ENCODE measurements at regions not wholly inside any gene's neighbourhood (a gene's known extent, or its start where the extent isn't known, plus 50 kb on each side); places are given as distances from the start of the nearest gene placed in this dataset.

DNA sequence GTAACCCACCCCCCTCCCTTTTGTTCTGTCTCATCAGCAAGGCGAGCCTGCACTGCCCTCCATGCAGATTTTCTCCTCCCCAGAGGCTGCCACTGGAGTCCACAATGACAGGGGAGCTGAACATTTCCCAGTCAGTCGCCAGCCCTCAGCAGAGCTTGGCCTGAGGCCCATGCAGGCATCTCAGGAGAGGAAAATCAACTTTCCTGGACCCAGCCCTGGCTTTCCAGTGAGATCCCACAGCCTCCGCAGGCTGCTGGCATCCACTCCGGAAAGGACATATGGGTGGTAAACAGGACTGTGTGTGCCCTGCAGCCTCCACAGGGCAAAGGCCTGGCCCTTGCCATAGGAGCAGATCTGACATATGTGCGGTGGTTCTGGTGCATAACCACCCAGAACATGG is 253.8 kb downstream of the TNS1 start:
- no peak for DNase-seq

DNA sequence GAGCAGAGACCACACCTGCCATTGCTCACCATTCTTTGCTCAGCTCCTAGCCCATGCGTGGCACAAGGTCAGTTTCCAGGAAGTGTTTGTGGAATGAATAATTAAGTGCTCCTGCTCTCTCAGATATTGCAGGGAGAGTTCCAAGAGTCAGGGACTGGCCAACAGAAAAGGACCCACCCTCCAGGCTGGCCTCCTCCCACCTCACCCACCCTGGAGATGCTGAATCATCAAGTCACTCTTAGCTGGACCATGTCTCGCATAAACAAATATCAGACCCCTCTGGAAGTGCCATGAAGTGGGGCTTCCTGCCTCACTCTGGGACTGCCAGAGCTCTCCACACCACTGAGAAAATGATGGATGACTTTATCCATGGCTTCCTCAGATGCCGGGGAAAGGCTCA is 256.0 kb downstream of the TNS1 start:
- no peak for DNase-seq

DNA sequence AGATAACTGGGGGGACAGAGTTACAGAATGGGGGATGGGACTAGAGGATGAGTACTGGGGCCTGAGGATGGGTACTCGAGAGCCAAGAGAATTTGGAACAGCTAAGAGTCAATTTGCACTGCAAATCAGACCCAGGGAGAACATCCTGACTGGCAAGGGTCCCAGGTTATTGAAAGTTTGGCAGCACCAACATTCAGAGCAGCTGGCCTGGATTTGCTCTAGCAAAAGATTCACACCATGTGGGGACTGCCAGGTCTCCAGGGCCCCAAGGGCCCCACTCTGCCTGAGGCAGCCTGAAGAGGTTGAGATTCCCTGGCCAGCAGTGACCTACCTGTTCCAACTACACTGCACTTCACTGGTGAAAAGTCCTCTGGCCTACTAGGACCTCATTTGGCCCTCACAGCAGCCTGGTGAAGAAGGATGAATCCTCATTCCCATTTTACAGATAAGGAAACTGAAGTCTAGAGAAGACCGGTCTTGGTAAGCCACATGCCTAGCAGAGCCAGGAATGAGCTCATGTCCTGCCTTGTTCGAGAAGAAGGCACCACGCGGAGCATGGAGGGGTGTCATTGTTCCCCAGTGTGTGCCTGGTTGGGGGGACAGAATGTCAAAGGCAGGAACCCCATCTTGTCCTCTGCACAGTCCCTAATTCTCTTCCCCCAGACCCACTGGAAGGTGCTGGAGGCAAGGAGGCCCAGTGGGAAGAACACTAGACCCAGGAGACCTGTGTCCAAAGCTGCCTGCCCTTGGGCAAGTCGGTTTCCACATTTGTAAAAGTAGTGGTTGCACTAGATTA is 258.6 kb downstream of the TNS1 start:
- no peak for DNase-seq

DNA sequence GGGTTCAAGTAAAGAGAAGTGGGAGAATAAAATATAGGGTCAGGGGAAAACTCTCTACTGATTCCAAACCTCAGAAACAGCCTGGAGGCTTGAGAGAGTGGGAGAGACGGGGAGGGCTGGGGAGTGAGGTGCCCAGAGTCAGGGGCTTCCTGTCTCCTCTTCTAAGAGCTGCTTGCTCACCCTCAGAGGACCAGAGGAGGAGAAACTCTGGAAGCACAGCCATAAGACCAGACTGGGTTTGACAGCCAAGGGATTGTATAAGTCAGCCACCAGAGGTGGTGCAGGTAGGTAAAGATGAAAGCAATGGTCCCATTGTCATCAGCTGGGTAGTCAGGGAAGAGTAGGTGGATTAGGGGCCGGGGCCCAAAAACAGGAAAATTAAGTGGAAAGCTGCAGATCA is 259.4 kb downstream of the TNS1 start:
- no peak for DNase-seq

DNA sequence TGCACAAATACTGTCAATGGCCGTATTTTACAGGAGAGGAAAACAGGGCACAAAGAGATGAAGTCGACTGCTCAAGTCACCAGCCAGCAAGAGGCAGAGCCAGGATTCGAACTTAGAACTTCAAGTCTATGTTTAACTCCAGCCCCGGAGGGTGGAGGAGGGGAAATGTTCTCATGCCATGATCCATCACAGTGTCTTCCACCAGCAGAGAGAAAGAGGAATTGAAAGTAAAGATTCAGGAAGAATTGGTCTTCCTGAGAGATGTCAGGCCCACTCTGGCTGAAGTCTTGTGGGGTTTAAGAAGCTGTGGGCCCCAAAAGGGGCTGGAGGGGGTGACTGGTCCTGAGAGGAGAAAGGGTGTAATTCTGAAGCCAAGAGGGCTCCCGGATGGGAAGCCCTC is 260.0 kb downstream of the TNS1 start:
- peak; percentile 66 to 90 (median 86) for DNase-seq

DNA sequence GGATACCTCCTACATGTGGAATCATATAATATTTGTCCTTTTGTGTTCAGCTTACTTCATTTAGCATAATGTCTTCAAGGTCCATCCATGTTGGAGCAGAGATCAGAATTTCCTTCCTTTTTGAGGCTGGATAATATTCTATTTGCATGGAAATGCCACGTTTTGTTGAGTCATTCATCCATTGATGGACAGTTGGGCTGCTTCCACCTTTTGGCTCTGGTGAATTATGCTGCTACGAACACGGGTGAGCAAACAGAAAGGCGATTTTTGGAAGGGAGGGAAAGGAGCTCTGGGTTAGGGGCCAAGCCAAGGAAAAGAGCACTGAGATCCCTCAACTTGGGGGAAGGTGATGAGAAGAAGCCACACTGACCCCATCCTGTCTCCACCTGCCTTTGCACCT is 260.5 kb downstream of the TNS1 start:
- no peak for DNase-seq

DNA sequence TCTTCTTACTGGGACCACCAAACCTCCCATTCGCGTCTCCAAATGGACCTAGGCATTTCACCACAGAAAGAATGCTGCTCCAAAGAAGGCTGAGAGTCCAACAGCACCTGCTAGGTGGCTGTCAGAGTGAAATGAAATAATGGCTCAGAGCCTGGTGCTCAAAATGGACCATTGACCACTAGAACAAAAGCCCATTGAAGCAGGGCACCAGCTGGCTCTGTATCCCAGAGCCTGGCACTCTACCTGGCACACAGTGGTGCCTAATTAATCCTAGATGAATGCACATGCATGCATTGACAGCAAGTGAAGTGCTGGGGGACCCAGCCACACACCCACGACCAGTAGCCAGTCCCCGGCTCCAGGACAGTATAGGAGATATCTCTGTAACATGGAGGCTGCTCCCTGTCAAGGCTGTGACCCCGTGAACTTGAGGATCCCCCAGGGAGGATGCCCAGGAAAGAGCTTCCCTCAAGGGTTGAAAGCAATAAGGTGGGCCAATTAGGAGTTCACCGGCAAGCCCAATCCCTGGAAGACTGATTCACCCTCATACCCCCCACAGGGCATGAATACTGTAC is 261.3 kb downstream of the TNS1 start:
- no peak for DNase-seq

DNA sequence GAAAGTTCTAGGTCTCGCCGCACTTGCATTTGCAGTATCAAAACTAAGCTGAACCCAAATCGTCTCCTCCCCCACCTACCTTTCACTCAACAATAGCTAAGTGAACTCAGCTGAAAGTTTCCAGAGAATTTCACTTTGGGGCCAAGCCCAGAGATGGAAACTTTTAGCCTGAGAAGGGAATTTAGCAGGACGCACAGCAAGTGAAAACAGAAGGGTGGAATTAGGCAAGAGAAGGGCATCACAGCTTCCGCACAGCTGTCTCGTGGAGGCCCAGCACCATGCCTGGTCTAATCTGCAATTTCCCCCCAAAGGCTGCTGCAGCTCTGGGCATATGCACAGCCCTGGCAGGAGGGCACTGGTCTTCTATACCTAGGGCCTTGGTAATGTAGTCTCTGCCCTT is 262.0 kb downstream of the TNS1 start:
- DNase-seq = peak in 3 of 4 experiments; percentile 28 to 44 (median 41)

DNA sequence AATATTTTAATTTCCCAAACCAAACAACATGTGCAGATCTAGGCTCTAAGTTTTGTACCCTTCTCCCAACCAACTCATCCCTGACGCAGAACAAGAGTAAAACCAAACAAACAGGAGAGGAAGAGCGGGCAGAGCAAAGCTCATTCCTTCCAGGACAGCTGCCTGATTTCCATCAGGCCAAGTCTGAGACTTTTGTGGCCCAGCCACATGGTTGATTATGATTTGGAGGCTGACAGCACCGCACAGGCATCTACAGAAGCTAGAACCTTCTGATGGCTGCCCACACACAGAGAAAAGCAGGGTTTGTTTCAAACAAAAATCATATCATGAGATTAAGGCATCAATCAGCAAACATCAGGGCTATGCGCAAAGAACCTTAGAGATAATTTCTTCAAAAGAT is 262.6 kb downstream of the TNS1 start:
- no peak for DNase-seq

DNA sequence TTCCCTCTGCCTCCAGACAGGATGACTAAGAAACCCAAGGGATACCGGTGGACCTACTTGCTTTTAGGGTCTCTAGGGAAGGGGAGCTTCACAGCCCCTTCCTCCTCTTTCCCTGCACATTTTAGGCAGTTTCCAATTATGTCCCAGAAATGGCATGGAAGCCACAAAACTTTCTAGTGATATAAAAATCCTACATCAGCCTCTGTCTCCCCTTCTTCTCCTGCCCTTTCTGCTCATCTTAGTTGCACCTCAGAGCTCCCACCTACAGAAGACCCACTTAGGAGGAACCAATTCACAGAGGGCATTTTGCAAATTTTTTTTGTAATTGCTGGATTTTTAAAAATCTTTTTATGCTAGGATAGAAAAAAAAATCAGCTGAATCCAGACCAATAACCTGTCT is 263.1 kb downstream of the TNS1 start:
- DNase-seq = no peak

DNA sequence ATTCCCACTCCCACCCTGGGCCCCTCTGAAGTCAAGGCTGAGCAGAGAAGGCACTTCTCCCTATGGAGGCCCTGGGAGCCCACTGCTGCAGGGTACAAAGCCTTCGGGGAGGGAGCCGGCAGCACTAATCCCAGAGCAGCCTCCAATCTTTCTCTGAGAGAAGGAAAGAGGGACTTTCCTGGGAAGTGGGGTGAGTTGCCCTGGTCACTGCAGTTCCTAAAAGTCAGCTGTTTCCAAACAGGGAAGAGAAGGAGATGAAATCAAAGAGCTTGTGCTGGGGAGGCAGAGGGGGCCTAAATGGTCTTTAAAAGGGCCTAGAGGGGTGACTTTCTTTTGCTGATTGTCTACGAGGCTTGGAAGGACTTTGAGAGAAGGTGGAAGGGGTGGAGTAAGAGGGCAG is 264.7 kb downstream of the TNS1 start:
- peak in 2 of 4 experiments; percentile 18 to 19 for DNase-seq

DNA sequence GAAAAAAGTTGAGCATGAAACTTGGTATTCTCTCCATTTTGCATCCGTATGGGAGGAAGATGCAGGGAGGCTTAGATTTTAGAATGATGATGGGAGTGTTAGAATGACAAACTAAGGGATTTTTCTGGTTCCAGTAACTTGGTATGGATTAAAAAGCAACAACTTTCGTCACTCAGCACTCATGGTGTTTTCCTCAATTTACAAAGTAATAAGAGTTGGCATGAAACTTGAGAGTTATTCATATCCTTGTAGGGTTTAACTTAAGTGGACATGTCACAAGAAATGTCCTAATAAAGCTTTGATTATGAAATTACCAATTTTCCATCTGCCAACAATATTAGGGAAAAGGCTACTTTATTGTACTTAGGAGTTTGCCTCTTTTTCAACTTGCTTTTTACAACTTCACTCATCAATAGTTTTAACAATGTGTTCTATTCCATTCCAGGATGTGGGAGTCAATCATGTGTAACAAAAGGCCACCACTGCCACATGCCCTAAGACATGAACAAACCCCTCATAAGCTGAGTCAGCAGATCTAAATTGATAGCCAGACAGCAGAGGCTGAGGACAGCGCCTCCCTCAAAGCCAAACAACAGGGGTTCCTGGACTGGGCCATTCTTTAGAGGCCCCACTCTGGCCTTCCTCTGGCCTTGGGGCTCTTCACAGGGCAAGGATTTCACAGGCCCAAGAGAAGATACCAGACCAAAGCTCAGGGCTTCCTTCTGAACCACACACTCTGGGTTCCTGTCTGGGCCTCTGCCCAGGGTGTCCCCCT is 265.8 kb downstream of the TNS1 start:
- DNase-seq = no peak

DNA sequence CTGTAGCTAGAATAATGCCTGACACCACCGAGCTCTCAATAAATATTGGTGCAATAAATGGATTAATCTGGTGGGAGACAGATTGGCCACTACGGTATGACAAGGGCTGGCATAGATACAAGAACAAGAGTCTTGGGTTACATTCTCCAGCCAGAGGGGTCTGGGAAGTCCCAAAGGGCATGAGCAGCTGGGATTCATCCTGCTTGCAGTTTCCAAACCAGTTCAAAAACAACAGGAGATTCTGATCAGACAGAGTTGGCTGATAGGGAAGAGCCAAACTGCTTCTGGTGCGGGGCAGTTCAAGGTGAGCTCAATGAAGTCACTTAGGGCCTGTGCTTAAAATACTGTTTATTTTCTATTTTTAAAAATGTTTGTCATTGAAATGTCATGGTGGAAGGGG is 266.9 kb downstream of the TNS1 start:
- no peak for DNase-seq

DNA sequence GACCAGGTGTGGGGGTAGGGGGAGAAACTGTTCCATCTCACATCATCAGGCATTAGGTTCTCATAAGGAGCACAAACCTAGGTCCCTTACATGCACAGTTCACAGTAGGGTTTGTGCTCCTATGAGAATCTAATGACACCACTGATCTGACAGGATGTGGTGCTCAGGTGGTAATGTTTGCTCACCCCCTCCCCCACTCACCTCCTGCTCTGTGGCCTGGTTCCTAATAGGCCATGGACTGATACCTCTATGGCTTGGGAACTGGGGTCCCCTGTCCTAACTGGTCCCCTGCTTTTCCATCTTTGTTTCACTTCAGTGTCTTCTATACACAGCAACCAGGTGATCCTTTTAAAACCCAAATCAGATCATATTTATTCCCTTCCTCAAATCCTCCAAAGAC is 267.8 kb downstream of the TNS1 start:
- no peak for DNase-seq

DNA sequence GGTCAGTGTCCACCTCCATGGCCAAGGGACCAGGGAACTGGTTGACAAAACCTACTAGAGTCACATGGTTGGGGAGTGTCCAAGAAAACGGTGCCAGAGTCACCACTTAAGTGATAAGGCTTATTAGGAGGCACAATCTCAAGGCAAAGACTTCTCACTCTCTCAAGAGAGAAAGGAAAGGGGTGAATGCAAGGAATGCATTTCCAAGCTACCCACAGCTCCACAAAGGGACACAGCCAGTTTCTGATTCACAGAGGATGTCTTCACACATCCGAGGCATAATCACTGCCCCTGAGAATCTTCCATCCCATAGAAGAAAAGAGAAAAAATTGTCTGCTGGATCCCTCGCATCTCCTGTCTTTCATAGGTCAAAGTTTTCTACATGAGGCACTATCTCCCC is 269.3 kb downstream of the TNS1 start:
- no peak for DNase-seq

DNA sequence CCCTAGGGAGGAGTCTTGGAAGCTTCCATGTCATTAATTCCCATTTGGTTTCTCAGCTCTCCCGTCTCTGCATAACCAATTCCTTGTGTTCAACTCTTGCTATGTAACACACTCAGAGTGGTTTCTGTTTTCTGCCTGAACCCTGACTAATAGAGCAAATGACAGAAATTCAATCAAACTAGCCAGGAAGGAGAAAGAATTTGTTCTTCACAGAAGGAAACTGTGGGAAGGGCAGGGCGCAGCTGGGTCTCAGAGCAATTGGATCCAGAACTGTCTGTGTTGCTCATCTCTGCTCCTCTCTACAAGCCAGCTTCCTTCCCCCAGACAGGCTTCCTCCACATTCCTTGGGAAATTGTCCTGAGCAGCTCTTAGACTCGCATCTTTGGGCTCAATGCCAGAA is 269.8 kb downstream of the TNS1 start:
- no peak for DNase-seq

DNA sequence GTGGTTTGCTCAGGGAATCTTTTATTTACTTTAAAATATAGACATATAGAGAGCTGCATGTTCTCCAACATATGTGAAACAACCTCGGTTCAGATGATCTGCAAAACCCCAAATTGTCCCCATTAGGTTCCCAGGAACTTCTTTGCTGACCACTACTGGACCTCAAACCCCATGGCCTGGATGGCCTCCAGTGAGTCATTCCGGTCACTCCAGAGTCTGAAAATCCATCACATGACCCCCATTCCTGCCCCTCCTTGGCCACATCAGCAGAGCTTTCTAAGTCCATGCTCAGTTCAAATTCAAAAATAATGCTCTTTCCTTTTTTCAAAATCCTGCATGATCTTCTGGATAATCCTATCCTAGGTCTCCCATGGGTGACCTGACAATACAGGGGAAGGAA is 271.0 kb downstream of the TNS1 start:
- DNase-seq = no peak

DNA sequence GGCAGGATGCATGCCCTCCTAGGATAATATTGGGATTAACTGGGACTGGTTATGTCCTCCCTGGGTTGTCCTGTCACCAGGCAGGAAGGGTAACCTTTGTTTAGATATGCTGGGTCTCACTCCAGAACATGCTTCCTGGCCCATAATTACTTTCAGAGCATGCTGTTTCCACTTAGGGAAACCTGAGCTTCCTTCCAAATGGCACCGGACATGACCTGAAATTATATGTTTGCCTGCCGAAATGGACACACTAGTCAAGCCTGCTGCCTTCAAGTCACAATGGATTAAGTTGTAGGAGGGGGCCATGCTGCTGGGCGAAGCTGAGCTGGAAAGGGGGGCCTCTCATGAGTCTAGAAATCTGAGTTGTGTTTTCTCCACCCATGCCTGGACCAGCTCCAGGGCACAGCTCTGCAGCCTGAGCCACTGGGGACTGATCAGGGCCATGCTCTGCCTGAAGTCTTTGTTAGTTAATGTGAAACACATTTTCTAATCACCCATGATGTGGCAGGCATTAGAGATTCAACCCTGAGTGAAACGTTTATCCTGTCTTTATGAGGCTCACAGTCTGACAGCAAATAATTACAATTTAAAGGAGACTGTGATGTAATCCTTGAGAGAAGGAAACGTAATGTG is 273.3 kb downstream of the TNS1 start:
- no peak for DNase-seq

DNA sequence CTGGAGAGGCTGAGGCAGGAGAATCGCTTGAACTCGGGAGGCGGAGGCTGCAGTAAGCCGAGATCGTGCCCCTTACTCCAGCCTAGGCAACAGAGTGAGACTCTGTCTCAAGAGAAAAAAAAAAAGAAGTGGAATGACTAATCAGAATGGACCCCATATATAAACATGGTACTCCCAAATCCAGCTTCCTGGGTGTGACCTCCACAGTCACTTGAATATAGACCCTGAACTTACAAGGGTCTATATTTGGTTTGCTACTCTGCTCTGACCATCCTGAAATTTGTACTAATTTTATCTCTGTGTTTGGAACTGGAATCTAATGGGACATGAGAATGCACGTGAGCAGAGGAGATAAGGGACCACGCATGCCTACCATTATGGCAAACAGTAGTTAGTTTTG is 275.0 kb downstream of the TNS1 start:
- DNase-seq = no peak

DNA sequence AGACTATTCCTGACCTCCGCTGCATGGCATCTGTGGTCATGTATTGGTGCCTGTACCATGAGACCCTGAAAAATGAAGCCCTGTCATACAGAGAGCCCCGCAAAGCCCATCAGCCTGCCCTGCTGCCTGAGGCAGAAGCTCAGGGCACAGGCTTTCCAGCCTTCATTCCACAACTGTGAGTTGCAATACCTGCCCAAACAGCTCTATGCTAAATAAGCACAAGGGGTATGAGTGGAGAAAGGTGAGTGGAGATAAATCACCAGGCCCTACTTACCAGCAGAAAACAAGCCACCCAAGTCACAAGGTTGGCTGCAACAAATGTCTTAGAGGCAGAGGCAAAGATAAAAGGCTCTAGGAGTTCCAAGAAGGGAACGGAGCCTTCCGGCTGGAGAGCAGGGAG is 277.4 kb downstream of the TNS1 start:
- no peak for DNase-seq

DNA sequence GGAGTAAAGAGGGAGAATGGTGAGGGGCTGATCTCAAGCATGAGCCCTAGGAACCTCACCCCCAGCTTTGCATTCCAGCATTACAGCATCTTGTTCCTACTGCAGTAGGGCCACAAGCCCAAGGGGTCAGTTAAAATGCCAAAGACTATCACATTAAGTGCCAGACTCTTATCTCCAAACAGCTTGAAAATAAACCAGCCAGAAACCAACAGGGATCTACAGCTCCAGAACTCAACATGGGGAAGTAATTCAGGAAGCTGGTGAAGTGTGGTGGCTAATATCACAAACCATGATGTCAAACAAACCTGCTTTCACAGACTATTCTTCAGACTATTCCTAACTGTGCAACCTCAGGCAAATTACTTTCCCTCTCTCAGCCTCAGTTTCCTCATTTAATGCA is 278.3 kb downstream of the TNS1 start:
- DNase-seq = peak in 1 of 4 experiments; percentile 23

DNA sequence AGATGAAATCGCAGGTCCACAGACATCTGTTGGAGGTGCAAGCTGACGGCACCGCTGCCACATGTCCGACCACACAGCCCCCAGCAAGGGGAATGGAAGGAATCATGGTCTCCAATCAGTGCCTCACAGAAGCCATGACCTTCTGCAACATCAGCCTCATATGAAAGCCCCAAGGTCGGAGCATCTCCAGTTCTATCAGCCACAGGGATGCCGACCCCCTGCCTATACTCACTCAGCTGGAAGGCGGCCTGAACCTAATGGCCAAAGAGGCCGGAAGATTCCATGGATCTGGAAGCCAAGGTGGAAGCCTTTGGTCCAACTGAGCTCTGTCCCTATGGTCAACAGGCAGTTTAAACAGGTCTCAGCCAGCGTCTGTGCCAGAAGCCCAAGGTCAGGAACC is 278.8 kb downstream of the TNS1 start:
- no peak for DNase-seq

DNA sequence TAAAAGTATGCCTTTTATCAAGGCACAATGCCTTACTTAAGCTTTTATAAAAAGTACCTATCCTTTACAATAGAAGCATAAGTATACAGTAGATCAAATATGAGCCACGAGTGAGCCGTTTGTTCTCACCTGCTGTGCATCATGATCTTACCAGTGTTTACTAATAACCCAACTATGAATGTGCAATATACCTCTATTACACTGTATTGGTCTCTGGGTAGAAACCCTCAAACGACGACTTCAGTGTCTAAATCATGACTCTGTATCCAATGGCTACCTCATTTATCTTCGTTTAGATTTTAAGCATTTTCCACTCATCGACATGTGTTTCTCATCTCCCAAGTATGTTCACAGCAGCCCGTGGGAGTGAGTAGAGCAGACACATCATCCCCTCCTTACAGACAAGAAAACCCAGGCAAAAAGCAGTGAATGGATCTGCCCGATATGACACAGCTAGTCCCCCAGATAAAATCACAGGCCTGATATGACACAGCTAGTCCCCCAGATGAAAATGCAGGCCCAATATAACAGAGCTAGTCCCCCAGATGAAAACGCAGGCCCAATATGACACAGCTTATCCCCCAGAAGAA is 279.8 kb downstream of the TNS1 start:
- no peak for DNase-seq
